NCI-H128 (cell line): ENCODE measurements at regions not wholly inside any gene's neighbourhood (a gene's known extent, or its start where the extent isn't known, plus 50 kb on each side); places are given as distances from the start of the nearest gene placed in this dataset.

Experiments used
- DNase-seq: peaks from one replicate; lab custom pipeline; 2025; ENCODE audit not compliant: unreplicated experiment; lab: John Stamatoyannopoulos, UW

DNA sequence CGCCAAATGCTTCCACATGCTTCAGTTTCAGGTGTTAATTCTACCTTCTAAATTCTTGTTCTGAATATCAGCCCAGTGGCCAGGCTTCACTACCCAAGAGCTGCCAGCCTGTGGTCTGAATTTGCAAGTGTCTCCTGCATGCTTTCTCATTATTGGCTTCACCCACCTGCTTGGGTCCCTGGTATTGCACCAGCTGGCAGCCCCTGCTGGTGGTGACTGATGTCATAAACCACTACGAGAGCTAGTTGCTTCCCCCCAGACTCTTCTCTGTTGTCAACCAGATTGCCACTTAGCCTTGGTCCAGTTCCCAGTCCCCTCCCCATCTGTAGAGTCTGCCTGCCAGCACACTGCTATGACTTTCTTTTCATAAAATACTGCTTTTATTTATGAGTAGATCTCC, 197.7 kb upstream of the DUSP10 start:
- no peak for DNase-seq

- DNase-seq = no peak
These were observed 195.5 kb upstream of the DUSP10 start for GRCh38 chr1:221937155-221937953.

GRCh38 chr1:221933814-221934213, 191.9 kb upstream of the DUSP10 start:
- DNase-seq = no peak

DNA sequence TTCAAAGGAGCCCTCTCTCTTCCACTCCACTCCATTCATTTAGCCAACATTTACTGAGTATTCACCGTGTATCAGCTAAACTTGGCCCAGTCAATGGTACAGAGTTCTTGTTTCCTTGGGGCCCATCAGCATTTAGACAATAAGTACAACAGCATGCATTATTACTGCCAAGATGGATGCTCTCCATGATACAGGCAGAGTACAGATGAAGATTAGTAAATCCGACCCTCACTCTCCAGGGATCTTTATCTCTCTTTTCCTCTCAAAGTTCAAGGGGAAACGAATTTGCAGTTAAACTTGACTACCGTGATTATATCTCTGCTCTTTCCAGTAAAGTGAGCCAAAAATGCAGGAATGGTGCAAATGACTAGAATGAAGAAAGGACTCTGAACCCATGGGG, 184.6 kb upstream of the DUSP10 start:
- no peak for DNase-seq

DNA sequence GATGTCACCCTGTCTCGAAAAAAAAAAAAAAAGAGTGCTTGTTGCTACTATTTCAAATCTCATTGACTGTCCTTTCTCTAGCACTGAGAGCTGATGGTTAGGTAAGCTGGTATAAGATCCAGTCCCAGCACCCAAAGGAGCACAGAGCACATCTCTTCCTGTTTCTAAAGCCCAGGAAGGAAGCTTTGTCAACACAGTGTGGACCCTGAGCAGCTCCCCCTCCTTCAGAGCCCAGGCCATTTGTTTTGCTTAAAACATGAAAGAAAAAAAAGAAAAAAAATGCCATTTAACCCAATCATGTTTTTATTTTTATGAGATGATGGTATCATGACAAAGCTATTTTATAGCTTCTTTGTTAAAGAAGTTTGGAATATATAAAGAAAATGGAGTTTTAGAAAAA, 184.1 kb upstream of the DUSP10 start:
- DNase-seq = no peak

- DNase-seq = no peak
These were observed 182.2 kb upstream of the DUSP10 start for GRCh38 chr1:221923929-221924598.

GRCh38 chr1:221921936-221922335, 180.0 kb upstream of the DUSP10 start:
- no peak for DNase-seq

DNA sequence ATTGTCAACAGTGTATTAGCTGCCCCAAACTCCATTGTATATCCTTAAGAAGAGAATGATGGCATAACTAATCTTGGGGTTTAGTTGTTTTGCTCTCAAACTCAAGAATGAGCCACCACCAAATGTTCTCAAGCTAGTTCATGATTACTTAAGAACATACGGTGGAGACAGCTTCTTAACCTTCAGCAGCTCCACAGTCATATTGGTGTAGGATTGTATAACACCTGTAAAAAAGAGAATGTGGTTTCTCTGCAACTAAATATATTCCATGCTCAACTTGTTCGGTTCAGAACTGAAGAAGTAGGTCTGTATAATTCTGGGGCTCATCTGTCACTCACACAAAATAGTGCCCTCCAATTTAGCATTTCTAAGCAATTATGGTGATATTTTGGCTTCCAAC, 177.9 kb upstream of the DUSP10 start:
- no peak for DNase-seq

- DNase-seq = no peak
These were observed 177.5 kb upstream of the DUSP10 start for GRCh38 chr1:221919341-221919740.

GRCh38 chr1:221916176-221916575, 174.3 kb upstream of the DUSP10 start:
- no peak for DNase-seq

- no peak for DNase-seq
These were observed 173.9 kb upstream of the DUSP10 start for GRCh38 chr1:221915764-221916163.

GRCh38 chr1:221913351-221913892, 171.5 kb upstream of the DUSP10 start:
- DNase-seq = no peak

DNA sequence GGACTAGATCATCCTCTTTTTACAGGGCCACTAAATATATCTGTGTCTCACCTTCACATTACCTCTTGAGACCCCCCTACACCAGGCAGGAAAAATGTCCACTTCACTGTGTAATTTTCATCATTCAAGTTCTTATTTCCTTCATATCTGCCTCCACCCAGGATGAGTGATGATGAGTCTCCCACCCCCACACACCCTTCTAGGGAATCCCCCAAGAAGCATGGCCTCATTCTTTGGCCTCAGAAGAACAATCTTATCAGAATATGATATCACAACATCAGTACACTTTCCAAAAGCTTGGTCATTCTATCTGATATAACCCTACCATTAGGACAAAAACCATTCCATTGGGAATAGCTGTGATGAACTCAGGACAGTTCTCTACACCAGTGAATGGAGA, 170.3 kb upstream of the DUSP10 start:
- no peak for DNase-seq

GRCh38 chr1:221911714-221912113, 169.8 kb upstream of the DUSP10 start:
- no peak for DNase-seq

- no peak for DNase-seq
These were observed 168.3 kb upstream of the DUSP10 start for GRCh38 chr1:221910222-221910621.

DNA sequence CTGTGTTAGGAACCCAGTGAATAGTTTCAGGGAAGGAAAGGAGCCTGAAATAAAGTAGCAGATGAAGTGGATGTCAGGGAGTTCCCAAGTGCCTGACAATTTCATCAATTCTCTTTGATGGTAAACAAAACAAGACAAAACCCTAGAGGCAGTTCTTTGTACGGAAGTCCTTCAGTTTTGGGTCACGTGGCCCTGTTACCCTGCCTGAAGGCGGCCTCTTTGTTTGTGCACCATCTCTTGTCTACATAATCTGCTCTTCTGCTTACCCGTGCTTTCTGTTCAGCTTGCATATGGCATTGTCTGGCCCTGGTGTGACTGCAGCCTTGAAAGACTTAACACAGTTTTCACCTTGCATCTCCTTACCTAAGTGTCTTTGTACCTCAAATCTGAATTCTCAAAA, 166.7 kb upstream of the DUSP10 start:
- DNase-seq = no peak

- DNase-seq = no peak
These were observed 165.5 kb upstream of the DUSP10 start for GRCh38 chr1:221907166-221907932.

GRCh38 chr1:221905802-221906201, 163.9 kb upstream of the DUSP10 start:
- DNase-seq = no peak

DNA sequence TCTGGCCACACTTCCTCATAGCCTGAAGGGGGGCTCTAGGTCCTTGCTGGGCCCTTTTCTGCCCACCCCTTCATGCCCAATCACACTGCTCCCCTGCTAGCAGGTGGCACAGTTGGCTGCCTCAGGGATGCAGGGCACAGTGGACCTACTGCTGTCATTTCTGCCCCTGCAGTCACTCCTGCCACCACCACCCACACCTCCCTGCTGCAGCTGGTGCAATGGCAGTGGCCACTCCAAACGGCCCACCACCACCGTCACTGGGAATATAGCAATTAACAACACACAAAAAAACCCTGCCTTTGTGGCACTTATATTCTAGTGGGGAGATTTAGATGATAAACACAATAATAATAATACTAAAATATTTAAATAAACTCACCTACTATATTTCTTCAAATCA, 162.4 kb upstream of the DUSP10 start:
- no peak for DNase-seq

GRCh38 chr1:221903594-221903993, 161.7 kb upstream of the DUSP10 start:
- no peak for DNase-seq

DNA sequence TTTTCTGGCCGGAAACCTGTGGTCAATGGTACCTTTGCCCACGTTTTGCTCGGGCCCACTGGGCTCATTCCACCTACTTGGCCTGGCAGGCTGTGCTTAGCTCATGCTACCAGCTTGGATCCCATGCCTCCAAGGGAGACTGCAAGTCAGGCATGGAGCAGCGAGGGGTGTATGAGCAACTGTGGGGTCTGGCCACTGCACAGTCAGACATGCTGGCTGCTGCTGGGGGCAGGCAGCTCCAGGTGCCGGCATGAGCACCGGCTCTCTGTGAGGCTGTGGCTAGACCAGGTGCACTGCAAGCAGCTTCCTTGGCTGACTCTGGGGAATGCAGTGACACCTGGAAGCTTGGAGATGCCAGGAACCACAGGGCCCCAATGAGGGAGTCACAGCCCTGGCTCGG, 161.1 kb upstream of the DUSP10 start:
- DNase-seq = no peak

DNA sequence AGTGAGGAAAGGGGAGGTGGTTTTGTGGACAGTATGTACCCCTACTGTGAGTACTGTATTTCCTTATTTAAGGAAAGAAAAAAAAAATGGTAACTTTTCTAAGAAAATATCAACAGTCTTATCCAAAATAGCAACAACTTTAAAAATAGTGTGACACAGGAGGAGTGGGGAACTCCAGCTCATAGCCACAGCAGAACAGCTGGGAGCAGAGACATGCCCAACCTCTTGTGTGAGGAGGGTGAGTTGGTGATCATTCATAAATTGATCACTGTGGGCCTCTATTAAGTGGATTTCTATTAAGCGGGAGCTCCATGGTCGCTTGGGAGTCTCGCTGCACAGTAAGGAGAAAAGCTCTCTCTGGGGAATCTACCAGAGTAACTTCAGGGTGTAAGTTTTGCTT, 158.8 kb upstream of the DUSP10 start:
- no peak for DNase-seq
